GM12892 (cell line): ENCODE measurements at regions not wholly inside any gene's neighbourhood (a gene's known extent, or its start where the extent isn't known, plus 50 kb on each side); places are given as distances from the start of the nearest gene placed in this dataset.
"Not testable (repeated sequence)": the region's sequence is repeated elsewhere in the genome, so short reads cannot be mapped to it uniquely, and the experiment has no call there.

Experiments used
- DNase-seq: peaks from one replicate; pipeline ENCODE4 v3.0.0; 2011; ENCODE audit not compliant: insufficient read length
- FAIRE-seq: peaks from 2 replicates; lab custom pipeline; 2011; peaks lifted over from hg19 to GRCh38; lab: Jason Lieb, UNC
- POLR2A ChIP-seq: IDR thresholded peaks from 2 replicates; pipeline ENCODE4 v1.6.1; 2011; ENCODE audit warnings: low read depth, low read length, control low read depth
- POLR2AphosphoS5 ChIP-seq: IDR thresholded peaks from 2 replicates; pipeline ENCODE4 v1.6.1; 2011; ENCODE audit warnings: low read depth, low read length, control low read depth
- TAF1 ChIP-seq: IDR thresholded peaks from 2 replicates; pipeline ENCODE4 v1.6.1; 2011; ENCODE audit warnings: low read depth, mild to moderate bottlenecking, control low read depth, low read length, borderline replicate concordance

DNA sequence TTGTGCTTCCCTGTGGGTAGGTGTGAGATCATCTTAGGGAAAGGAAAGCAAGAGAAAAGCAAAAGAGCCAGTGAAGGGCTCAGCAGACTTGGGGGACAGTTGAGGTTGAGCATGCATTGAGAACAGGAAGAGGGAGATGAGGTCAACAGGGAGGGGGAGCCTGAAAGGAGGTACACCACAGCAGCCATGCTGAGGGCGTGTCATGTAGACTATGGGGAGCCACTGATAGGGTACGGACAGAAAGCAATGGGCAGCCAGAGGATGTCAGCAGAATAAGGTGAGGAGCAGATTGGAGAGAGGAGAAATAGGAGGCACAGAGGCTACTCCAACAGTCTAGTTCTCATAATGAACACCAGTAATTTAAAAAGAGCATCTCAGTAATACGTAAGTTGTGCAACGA is 351.1 kb upstream of the HTR1E start:
- FAIRE-seq = no peak
- no peak for DNase-seq
- TF ChIP-seq POLR2A = no peak
- no peak for TF ChIP-seq TAF1
- TF ChIP-seq POLR2AphosphoS5 = no peak

DNA sequence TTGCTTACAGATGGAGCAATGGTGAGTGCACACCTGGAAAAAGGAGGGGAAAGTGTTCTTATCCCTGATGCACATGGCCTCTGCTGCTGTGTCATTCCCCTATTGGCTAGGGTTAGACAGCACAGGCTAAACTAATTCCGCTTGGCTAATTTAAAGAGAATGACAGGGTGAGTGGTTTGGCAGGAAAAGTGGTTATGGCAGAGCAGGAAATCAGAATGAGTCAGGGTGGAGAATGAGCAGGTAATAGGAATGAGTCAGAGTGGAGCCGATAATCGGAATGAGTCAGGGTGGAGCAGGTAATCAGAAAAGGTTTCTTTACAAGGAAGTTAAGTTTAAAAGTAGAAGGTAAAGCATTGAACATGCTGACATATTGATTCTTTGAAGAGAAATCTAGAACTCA is 355.5 kb upstream of the HTR1E start:
- FAIRE-seq = no peak
- no peak for DNase-seq
- no peak for TF ChIP-seq TAF1
- no peak for TF ChIP-seq POLR2AphosphoS5
- no peak for TF ChIP-seq POLR2A

DNA sequence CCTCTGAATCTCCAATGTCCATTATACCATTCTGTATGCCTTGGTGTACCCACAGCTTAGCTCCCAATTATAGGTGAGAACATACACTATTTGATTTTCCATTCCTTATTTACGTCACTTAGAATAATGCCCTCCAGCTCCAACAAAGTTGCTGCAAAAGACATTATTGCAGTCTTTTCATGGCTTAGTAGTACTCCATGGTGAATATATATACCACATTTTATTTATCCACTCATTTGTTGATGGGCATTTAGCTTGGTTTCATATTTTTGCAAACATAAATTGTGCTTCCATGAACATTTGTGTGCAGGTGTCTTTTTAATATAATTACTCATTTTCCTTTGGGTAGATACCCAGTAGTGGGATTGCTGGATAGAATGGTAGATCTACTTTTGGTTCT is 374.1 kb upstream of the HTR1E start:
- FAIRE-seq (no peak), DNase-seq (no peak)
- TF ChIP-seq POLR2A = no peak
- TF ChIP-seq POLR2AphosphoS5 = no peak
- TF ChIP-seq TAF1 = no peak

DNA sequence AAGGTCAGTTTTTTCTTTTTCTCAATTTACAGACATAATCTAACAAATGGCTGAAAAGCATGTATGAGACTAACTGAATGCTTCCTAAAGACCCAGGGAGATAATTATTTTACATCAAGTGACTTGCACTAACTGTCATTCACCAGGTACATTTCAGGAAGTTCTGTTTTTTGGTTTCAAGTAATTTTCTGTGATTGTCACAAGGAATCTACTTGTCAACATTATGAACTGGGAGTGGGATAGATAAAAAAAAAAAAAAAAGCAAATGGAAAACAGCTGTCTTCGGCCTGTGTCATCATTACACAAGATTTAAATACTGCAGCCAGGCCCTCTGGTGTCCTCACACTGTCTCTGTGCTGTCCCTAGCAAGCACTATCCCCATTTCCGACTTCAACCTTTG is 379.0 kb upstream of the HTR1E start:
- TF ChIP-seq POLR2AphosphoS5 = no peak
- no peak for TF ChIP-seq TAF1
- TF ChIP-seq POLR2A = no peak
- FAIRE-seq (no peak), DNase-seq (no peak)

DNA sequence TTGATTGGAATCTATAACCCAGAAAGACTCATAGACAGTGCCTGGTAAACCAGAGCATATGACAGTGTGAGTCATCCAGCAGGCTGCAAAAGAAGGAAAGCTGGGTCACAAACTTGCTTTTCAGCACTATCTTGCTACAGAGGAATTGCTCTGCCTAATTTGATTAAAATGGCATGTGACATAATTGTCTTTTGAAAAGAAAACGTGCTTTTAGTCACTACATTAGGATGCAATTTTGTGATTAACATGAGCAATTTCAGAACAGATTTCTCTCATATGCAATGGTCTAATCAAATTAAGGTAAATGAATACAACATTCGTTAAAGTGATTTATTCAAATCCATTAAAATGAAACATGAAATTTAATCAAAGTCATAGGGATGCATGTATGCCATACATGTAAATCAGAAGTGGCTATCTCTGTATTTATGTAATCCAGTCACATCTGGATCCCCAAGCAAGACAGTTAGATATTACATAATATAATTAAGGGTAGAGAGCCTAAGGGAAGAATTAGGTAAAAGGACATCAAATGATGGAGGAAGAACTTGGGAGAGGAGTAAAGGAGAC is 400.0 kb upstream of the HTR1E start:
- FAIRE-seq (no peak), DNase-seq (no peak)
- TF ChIP-seq POLR2AphosphoS5 (no peak), POLR2A (no peak), TAF1 (no peak)

DNA sequence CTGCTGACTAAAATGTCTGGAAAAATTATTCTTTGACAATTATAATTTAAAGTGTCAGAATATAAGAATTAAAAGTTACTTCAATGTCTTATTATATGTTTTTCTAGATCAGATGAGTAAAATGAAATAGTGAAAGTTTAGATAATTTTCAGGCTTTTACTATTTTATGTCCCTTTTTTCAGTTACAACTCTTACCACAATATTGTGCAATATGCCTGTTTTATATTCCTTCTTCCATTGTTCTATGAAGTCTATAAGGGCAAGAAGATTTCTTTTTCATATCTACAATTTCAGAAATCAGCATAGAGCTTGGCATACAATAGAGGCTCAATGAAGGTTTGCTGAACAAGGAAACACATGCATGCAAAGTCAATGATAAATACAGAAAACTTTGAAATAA is 401.2 kb upstream of the HTR1E start:
- TF ChIP-seq POLR2A (no peak), POLR2AphosphoS5 (no peak), TAF1 (no peak)
- DNase-seq (no peak), FAIRE-seq (no peak)

DNA sequence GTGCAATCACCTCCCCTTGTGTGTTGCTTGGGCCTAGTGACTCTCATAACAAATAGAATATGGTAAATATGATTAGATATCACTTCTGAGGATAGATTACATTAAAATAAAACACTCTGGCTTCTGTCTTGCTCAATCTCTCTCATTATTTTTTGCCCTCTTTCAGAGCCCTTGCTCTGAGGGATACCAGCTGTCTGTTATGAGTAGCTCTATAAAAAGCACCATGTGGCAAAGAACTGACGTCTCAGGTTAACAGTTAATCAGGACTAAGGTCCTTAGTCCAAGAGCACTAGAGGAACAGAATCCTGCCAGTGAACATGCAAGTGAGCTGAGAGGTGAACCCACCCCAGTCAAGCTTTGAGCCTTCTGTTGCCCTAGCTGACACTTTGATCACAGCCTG is 402.2 kb upstream of the HTR1E start:
- TF ChIP-seq POLR2A (no peak), TAF1 (no peak), POLR2AphosphoS5 (no peak)
- DNase-seq (no peak), FAIRE-seq (no peak)

DNA sequence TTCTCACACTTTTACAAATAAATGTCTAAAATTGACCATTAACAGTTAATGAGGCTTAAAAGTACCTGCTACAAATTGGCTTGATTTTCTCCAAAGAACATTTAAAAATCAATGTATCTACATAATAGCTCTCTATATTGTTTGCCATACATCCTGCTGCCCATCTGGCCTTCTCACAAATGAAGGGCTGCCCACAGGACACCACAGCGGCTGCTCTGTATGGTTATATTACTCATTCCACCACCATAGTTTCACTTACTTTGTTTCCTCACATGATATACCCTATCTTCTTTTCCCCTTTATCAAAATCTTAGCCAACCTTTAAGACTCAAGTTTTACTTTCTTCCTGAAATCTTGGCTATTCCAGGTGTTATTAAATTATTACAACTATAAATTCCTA is 407.7 kb upstream of the HTR1E start:
- no peak for TF ChIP-seq TAF1
- no peak for TF ChIP-seq POLR2AphosphoS5
- FAIRE-seq (no peak), DNase-seq (no peak)

DNA sequence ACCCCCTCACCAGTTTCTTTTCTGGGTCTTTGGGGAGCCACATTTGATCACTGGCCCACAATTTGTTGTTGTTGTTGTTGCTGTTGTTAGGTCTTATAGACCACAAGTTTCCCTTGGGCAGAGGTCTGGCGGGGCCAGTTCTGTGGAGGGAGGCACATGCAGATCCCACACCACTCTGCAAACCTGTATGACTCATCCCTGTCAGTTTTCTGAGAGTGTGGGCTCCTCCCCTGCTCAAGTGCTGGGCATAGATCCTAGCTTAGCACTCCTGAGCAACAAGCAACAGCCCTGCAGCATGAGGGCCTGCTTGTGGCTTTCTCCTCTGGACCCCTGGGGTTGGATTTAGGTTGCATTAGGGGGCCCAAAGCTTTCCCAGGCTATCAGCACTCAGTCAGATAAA is 411.1 kb upstream of the HTR1E start:
- no peak for DNase-seq
- no peak for FAIRE-seq
- TF ChIP-seq TAF1 (no peak), POLR2AphosphoS5 (no peak), POLR2A (no peak)

DNA sequence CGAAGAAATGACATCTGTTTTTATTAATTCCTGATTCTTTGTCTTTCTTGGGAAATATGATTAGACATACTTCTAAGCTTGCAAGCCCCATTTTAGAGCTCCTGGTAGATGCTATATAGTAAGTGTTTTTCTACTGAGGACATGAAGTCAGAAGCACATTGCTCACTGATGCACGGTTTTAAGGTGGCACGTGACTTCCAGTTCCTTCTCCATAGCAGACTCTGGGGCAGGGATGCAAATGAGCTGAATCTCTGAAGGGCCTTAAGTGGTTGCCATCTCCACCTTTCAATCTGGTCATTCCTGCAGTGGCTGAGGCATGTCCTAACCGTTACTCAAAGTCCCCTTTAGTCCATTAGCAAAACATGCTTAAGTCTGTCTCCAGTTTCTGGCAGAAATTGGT is 421.2 kb upstream of the HTR1E start:
- no peak for TF ChIP-seq POLR2A
- TF ChIP-seq POLR2AphosphoS5 = no peak
- TF ChIP-seq TAF1 = no peak
- DNase-seq (no peak), FAIRE-seq (no peak)

DNA sequence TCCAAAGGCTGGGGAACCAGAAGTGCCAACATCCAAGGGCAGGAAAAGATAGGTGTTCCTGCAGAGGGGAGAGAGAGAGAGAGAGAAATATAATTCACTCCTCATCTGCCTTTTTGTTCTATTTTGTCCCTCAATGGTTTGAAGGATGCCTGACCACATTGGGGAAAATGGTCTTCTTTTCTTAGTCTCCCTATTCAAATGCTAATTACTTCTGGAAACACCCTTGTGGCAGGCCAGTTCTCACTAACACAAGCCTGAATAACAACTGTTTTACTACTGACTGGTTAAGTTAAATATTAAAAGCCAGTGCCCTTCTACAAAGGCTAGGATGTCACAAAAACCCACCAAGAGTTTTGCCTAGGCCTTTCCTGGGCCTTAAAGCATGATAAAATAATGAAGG is 425.4 kb upstream of the HTR1E start:
- FAIRE-seq (no peak), DNase-seq (no peak)
- TF ChIP-seq TAF1 (no peak), POLR2A (no peak), POLR2AphosphoS5 (no peak)

DNA sequence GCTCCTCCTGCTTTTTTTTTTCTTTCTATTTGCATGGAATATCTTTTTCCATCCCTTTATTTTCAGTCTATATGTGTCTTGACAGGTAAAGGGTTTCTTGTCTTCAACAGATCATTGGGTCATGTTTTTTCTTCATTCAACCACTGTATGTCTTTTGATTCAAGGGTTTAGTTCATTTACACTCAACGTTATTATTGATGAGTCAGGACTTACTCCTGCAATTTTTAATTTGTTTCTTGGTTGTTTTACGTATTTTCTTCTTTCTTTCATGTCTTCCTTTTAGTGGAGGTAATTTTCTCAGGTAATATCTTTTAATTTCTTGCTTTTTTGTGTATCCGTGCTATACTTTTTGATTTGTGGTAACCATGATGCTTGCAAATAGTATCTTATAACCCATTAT is 429.1 kb upstream of the HTR1E start:
- DNase-seq = no peak
- TF ChIP-seq TAF1 = no peak
- FAIRE-seq = no peak

DNA sequence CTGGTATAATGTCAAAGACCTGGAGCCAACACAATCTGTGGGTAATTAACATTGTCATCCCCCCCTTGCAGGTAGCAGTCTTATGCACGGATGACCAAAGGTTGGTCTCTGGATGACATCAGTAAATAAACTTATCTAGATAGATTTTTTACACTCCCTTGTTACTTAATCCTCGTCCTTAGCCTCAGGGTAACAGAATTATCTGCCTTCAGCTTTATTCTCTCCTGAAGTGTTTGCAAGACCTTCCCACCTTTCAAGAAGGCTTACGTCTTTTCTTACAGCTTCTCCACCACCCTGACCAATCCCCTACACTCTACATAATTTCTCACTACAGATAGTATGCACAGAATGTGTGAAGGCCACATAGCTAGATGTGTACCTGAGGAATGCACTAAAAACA is 434.8 kb upstream of the HTR1E start:
- FAIRE-seq = no peak
- no peak for DNase-seq
- TF ChIP-seq POLR2AphosphoS5 (no peak), POLR2A (no peak), TAF1 (no peak)

DNA sequence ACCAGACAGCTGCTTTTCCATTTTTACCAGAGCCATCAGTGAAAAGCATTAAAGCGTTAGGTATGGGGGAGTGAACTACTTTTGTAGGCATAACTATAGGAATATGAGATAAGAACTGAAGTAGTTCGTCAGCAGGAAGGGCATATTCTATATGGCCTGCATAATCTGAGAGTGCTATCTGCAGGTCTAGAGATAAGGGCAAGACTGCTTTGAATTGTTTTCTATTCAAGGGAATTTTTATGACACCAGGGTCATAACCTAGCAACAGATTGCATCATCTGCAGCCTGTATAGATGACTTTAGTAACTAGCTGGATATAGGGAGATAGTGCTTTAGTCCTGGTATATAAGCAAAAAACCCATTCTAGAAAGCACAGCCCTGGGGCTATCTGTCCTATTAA is 437.3 kb upstream of the HTR1E start:
- TF ChIP-seq TAF1 (no peak), POLR2AphosphoS5 (no peak), POLR2A (no peak)
- no peak for DNase-seq
- no peak for FAIRE-seq

DNA sequence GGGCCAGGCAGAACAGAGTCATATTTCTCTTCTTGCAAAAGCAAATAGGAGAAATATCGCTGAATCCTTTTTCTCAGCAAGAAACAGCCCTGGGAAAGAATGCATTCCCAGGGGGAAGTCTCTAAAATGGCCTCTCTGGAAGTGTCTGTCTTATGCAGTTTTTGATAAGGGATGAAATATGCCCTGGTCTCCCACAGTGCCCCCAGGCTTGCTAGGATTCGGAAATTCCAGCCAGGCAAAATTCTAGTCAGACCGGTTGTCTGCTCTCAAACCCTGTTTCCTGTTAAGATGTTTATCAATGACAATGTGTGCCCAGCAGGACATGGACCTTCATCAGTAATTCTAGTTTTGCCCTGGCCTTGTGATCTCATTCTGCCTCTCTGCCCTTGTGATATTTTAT is 448.3 kb upstream of the HTR1E start:
- DNase-seq, FAIRE-seq: not testable (repeated sequence)
